ENCODE measurements at regions not wholly inside any gene's neighbourhood (a gene's known extent, or its start where the extent isn't known, plus 50 kb on each side); places are given as distances from the start of the nearest gene placed in this dataset.

GRCh38 chr14:38887696-38888095 lies 215.3 kb downstream of the SEC23A start:
- Histone ChIP-seq H3K56ac (ENCODE audit: extremely low read depth, insufficient read depth, low read length) (no peak overlapping the region), H3K4me1 (ENCODE audit: control insufficient read depth, insufficient read depth, low read length) (no peaks in the 10 kb centered on the region), H3K36me3 (ENCODE audit: control insufficient read depth, insufficient read depth, low read length) (no peaks in the 10 kb centered on the region), H2BK5ac (ENCODE audit: low read depth, low read length, poor library complexity, severe bottlenecking) (no peak overlapping the region), H3K14ac (replicated peaks; ENCODE audit: low read depth, low read length) (no peak overlapping the region), H3K18ac (ENCODE audit: low read depth, low read length) (no peak overlapping the region), H3K4me2 (ENCODE audit: low read depth, low read length) (no peak overlapping the region), H3K4ac (ENCODE audit: low read depth, low read length) (no peak overlapping the region), H3K4me3 (ENCODE audit: insufficient read depth, low read depth, low read length) (no peak overlapping the region), H4K5ac (ENCODE audit: low read depth, low read length) (no peak overlapping the region), H2BK15ac (ENCODE audit: low read depth, low read length) (no peak overlapping the region), H3K9me1 (ENCODE audit: insufficient read depth, low read length) (no peaks in the 10 kb centered on the region), H3K79me1 (ENCODE audit: low read depth in 1 of 2, low read length in 2 of 2) (no peaks in the 10 kb centered on the region), H2AK9ac (replicated peaks; ENCODE audit: low read depth, low read length, poor library complexity) (peak overlapping the region; percentile 72), H4K91ac (ENCODE audit: insufficient read depth, low read depth, low read length) (no peak overlapping the region), H3K27me3 (ENCODE audit: control insufficient read depth, insufficient read depth, low read length) (no peaks in the 10 kb centered on the region; the same call in 1 of the 2 replicates), H3K27ac (ENCODE audit: insufficient read depth, low read length) (no peak overlapping the region), H4K8ac (ENCODE audit: low read depth in 2 of 2, low read length in 2 of 2) (no peak overlapping the region), H4K20me1 (ENCODE audit: insufficient read depth, low read length) (no peaks in the 10 kb centered on the region), H2AK5ac (ENCODE audit: low read depth, low read length) (no peak overlapping the region), H3K9me3 (ENCODE audit: control insufficient read depth, insufficient read depth, low read length) (no peaks in the 10 kb centered on the region), H2BK20ac (ENCODE audit: low read depth, low read length) (no peak overlapping the region), H2BK120ac (ENCODE audit: low read depth, low read length) (no peak overlapping the region), H3K9ac (ENCODE audit: low read depth, low read length) (no peak overlapping the region), H2AFZ (replicated peaks; ENCODE audit: low read length, poor library complexity) (no peak overlapping the region), H3K23ac (ENCODE audit: low read depth, low read length) (no peak overlapping the region)
- intact Hi-C loops (cut with micrococcal nuclease), result no loop called here
- ChIA-PET CTCF (no interaction called here), POLR2A (ENCODE audit: unreplicated experiment) (no interaction called here)
- dilution Hi-C loops (cut with HindIII; ENCODE audit: low sequenced_read_pairs, unreplicated experiment), result no loop called here
- in situ Hi-C loops (cut with MboI; ENCODE audit: low sequenced_read_pairs), result no loop called here
- TF ChIP-seq SMC3 (IDR thresholded peaks at IDR 0.05; ENCODE audit: low read depth, low read length), result no peak
- TF ChIP-seq MAZ (IDR thresholded peaks at IDR 0.05; ENCODE audit: borderline replicate concordance, low read depth, low read length), result no peak
- TF ChIP-seq FOS (IDR thresholded peaks at IDR 0.05; ENCODE audit: low read depth, low read length), result no peak
- no peak for TF ChIP-seq CEBPB (IDR thresholded peaks at IDR 0.05; ENCODE audit: low read depth, low read length)
- TF ChIP-seq RFX5 (IDR thresholded peaks at IDR 0.05; ENCODE audit: low read depth, low read length), result no peak
- TF ChIP-seq CHD1 (IDR thresholded peaks at IDR 0.05; ENCODE audit: low read depth, low read length), result no peak
- TF ChIP-seq NFE2L2 (IDR thresholded peaks at IDR 0.05; ENCODE audit: low read depth, low read length), result no peak
- no peak for TF ChIP-seq ELK1 (IDR thresholded peaks at IDR 0.05; ENCODE audit: borderline replicate concordance, low read depth, low read length)
- TF ChIP-seq MAFK (IDR thresholded peaks at IDR 0.05; ENCODE audit: low read depth, low read length), result no peak
- no peak for DNase-seq
- no peak for ATAC-seq (ENCODE audit: low read depth)
- WGBS, 2 experiments (ENCODE audit: extremely low coverage in 2 of 2, insufficient read length in 1 of 2), result 44% methylated on average over 1 of the region's 2 CpGs; no CpG with 5 or more reads in 1 of the 2 experiments
- BruUV-seq (replicated peaks), result no TSS peak
